GM12878 (cell line): ENCODE measurements at regions not wholly inside any gene's neighbourhood (a gene's known extent, or its start where the extent isn't known, plus 50 kb on each side); places are given as distances from the start of the nearest gene placed in this dataset.

Experiments
- ATAC-seq: fragments of 200-7000 bp; cut with Tn5 transposase; 3 replicates; pipeline ENCODE4 v1.9.1; 2020; ENCODE audit warnings: mild to moderate bottlenecking, moderate library complexity
- BruUV-seq: library from RNA; stranded (reverse); fragments of 400-500 nt; replicated peaks from 2 replicates; lab custom pipeline; 2021; lab: Mats Ljungman, UMichigan
- CTCF ChIA-PET: fragments of 300-600 bp; sonication (Branson Sonifier 250); formaldehyde crosslinking; extraction: SDS; loops from one replicate; lab custom pipeline; 2021; ENCODE audit warnings: inconsistent platforms; lab: Yijun Ruan, JAX
- POLR2A ChIA-PET: fragments of 350-600 bp; formaldehyde crosslinking; extraction: SDS; loops from one replicate; lab custom pipeline; 2021; ENCODE audit warnings: inconsistent platforms; lab: Charles Lee
- RAD21 ChIA-PET: fragments of 300-600 bp; sonication (Branson Sonifier 250); formaldehyde crosslinking; loops from one replicate; lab custom pipeline; 2023; ENCODE audit warnings: antibody characterized with exemption; ENCODE audit not compliant: unreplicated experiment; lab: Charles Lee
- SMC1A ChIA-PET: fragments of 300-600 bp; sonication (Branson Sonifier 250); formaldehyde crosslinking; loops from one replicate; lab custom pipeline; 2023; ENCODE audit not compliant: unreplicated experiment, uncharacterized antibody; lab: Charles Lee
- DNase-seq: peaks from one replicate; pipeline ENCODE4 v3.0.0-alpha.2; 2011; ENCODE audit warnings: low read depth, low spot score
- FAIRE-seq: peaks from 3 replicates; lab custom pipeline; 2011; peaks lifted over from hg19 to GRCh38; lab: Jason Lieb, UNC
- H2AFZ ChIP-seq: 2 replicates; pipeline ENCODE4 v1.6.0; 2011; ENCODE audit warnings: low read depth, low read length, control low read depth; ENCODE audit not compliant: control insufficient read depth
- H3K27ac ChIP-seq: 2 replicates; pipeline ENCODE4 v1.5.1; 2011; ENCODE audit warnings: control low read depth; ENCODE audit not compliant: control insufficient read depth, insufficient read depth
- H3K27me3 ChIP-seq, 2 experiments: replicated peaks in 1 of 2; 2 replicates each; pipeline versions ENCODE4 v1.6.0 to v1.6.1; 2011; ENCODE audit warnings: low read length in 1 of 2; ENCODE audit not compliant: control insufficient read depth in 2 of 2, insufficient read depth in 2 of 2
- H3K36me3 ChIP-seq, 2 experiments: 2 replicates each; pipeline ENCODE4 v1.5.1; 2011; ENCODE audit warnings: low read length in 1 of 2; ENCODE audit not compliant: control insufficient read depth in 2 of 2, insufficient read depth in 2 of 2
- H3K4me1 ChIP-seq: 2 replicates; pipeline ENCODE4 v1.6.1; 2011; ENCODE audit warnings: mild to moderate bottlenecking, low read length, moderate library complexity, mixed read lengths; ENCODE audit not compliant: control insufficient read depth, insufficient read depth
- H3K4me2 ChIP-seq: 2 replicates; pipeline ENCODE4 v1.6.0; 2011; ENCODE audit warnings: control low read depth; ENCODE audit not compliant: control insufficient read depth, insufficient read depth
- H3K4me3 ChIP-seq: fragments of 200-600 bp; sonication (generic); 2 replicates; pipeline ENCODE4 v1.5.1; 2016
- H3K79me2 ChIP-seq: 2 replicates; pipeline ENCODE4 v1.6.0; 2011; ENCODE audit warnings: low read length; ENCODE audit not compliant: control insufficient read depth, insufficient read depth
- H3K9ac ChIP-seq: 2 replicates; pipeline ENCODE4 v1.8.0; 2011; ENCODE audit warnings: low read length, control low read depth, mixed read lengths; ENCODE audit not compliant: control insufficient read depth, insufficient read depth
- H3K9me3 ChIP-seq: replicated peaks from 3 replicates; pipeline ENCODE4 v1.5.1; 2011; ENCODE audit warnings: mild to moderate bottlenecking, low read length; ENCODE audit not compliant: control insufficient read depth, insufficient read depth
- H4K20me1 ChIP-seq: 2 replicates; pipeline ENCODE4 v1.6.0; 2011; ENCODE audit not compliant: control insufficient read depth, insufficient read depth
- BCL11A ChIP-seq: IDR thresholded peaks from 2 replicates; pipeline ENCODE4 v1.6.1; 2011; ENCODE audit warnings: low read depth, low read length
- BCLAF1 ChIP-seq: fragments of 450-650 bp; IDR thresholded peaks from 2 replicates; pipeline ENCODE4 v1.6.1; 2017; ENCODE audit warnings: antibody characterized with exemption, mild to moderate bottlenecking, moderate library complexity
- BMI1 ChIP-seq: fragments of 450-650 bp; IDR thresholded peaks from 2 replicates; pipeline ENCODE4 v1.6.1; 2016; ENCODE audit warnings: mild to moderate bottlenecking, moderate library complexity, borderline replicate concordance
- CHD4 ChIP-seq: fragments of 200-600 bp; sonication (generic); IDR thresholded peaks from 2 replicates; pipeline ENCODE4 v1.6.1; 2016; ENCODE audit warnings: mild to moderate bottlenecking
- IRF3 ChIP-seq: fragments of 450-650 bp; IDR thresholded peaks from 2 replicates; pipeline ENCODE4 v1.6.1; 2014; ENCODE audit warnings: mild to moderate bottlenecking
- NKRF ChIP-seq: fragments of 450-650 bp; conservative IDR thresholded peaks from 2 replicates; pipeline ENCODE4 v1.6.1; 2017; ENCODE audit warnings: mild to moderate bottlenecking, moderate library complexity
- RAD21 ChIP-seq: IDR thresholded peaks from 2 replicates; pipeline ENCODE4 v1.6.1; 2011; ENCODE audit warnings: mild to moderate bottlenecking, low read depth, low read length, moderate library complexity; ENCODE audit not compliant: insufficient read depth
- SIN3A ChIP-seq: IDR thresholded peaks from 2 replicates; pipeline ENCODE4 v1.6.1; 2012; ENCODE audit warnings: low read depth, low read length, improper control_type of control experiment
- STAT3 ChIP-seq: IDR thresholded peaks from 2 replicates; pipeline ENCODE4 v1.6.1; 2011; ENCODE audit warnings: low read depth, low read length, improper control_type of control experiment
- SUPT20H ChIP-seq: IDR thresholded peaks from 2 replicates; pipeline ENCODE4 v1.6.1; 2011; ENCODE audit warnings: low read depth, mild to moderate bottlenecking, low read length, moderate library complexity, borderline replicate concordance; ENCODE audit not compliant: control insufficient read depth
- ZBTB40 ChIP-seq: fragments of 450-650 bp; IDR thresholded peaks from 2 replicates; pipeline ENCODE4 v1.6.1; 2016; ENCODE audit warnings: mild to moderate bottlenecking, moderate library complexity, borderline replicate concordance
- ZNF622 ChIP-seq: fragments of 450-650 bp; IDR thresholded peaks from 2 replicates; pipeline ENCODE4 v1.6.1; 2017; ENCODE audit warnings: mild to moderate bottlenecking, inconsistent platforms
- WGBS: methylation state at CpG from one replicate; pipeline ENCODE4 v1.1.6; 2016; ENCODE audit warnings: low lambda C conversion rate; ENCODE audit not compliant: insufficient replicate concordance, insufficient coverage; ENCODE audit errors: missing lambda C conversion rate; 5-methylcytosine and 5-hydroxymethylcytosine counted together
- in situ Hi-C: fragments of 300-500 bp; cut with MboI; formaldehyde crosslinking; loops from 9 replicates; pipeline ENCODE4 v1.14.3; 2018; ENCODE audit warnings: mixed read lengths
- intact Hi-C: fragments of 100-400 bp; cut with micrococcal nuclease; formaldehyde crosslinking; loops from one replicate; pipeline ENCODE4 v1.14.2; 2022; ENCODE audit not compliant: unreplicated experiment

- TF ChIP-seq CHD4 (no peak), SUPT20H (no peak), ZBTB40 (no peak), RAD21 (no peak), STAT3 (no peak), BCLAF1 (no peak), NKRF (no peak), BCL11A (no peak), ZNF622 (no peak), BMI1 (no peak), IRF3 (no peak), SIN3A (no peak)
- ChIA-PET RAD21 (no interaction called here), POLR2A (no interaction called here), SMC1A (no interaction called here), CTCF (no interaction called here)
- no peak for ATAC-seq
- no peaks in the 10 kb centered on the region for H3K36me3 ChIP-seq
- no peak for DNase-seq
- BruUV-seq, result no TSS peak
- no peaks in the 10 kb centered on the region for H3K4me1 ChIP-seq
- H3K27ac ChIP-seq, result no peak overlapping the region
- no peaks in the 10 kb centered on the region for H3K27me3 ChIP-seq
- H4K20me1 ChIP-seq, result no peaks in the 10 kb centered on the region
- H2AFZ ChIP-seq, result no peak overlapping the region
- intact Hi-C loops (no loop called here), in situ Hi-C loops (no loop called here)
- no peaks in the 10 kb centered on the region; the same call in 2 of the 3 replicates for H3K9me3 ChIP-seq
- FAIRE-seq, result no peak
- no peaks in the 10 kb centered on the region for H3K79me2 ChIP-seq
- H3K4me3 ChIP-seq, result no peak overlapping the region
- 14% methylated on average over 4 of the region's 4 CpGs for WGBS
- no peak overlapping the region for H3K9ac ChIP-seq
- H3K4me2 ChIP-seq, result no peak overlapping the region
These were observed 609.5 kb upstream of the CDH4 start for GRCh38 chr20:60642541-60642940.
